ENCODE measurements at regions not wholly inside any gene's neighbourhood (a gene's known extent, or its start where the extent isn't known, plus 50 kb on each side); places are given as distances from the start of the nearest gene placed in this dataset.

DNA sequence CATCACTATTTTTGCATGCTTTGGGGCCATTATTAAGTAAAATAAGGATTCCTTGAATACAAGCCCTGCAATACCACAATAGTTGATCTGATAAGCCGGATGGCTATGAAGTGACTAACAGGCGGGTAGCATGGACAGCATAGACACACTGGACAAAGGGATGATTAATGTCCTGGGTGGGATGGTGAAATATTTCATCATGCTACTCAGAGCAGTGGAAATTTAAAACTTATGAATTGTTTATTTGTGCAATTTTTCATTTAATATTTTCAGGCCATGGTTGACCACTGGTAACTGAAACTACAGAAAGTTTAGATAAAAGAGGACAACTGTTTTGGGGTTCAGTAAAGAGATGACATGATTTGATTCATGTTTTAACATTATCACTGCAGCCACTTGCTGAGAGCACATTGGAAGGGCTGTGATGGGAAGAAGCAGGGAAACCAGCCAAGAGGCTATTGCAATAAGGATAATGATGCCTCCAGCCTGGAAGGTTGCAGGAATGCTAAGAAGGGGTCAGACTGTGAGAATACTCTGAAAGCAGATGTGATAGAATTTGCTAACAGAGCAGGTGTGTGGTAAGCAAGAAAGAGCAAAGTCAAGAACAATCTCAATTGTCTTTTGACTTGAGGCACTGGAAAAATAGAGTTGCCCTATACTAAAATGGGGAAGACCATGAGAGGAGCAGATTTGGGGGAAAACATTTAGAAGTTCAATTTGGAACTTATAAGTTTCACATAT lies 62.5 kb upstream of the TNFSF4 start:
- intact Hi-C loops (cut with micrococcal nuclease) = loop anchor here (10.0 kb wide), 1 partner anchor 135 kb away; no protein-coding TSS in a partner anchor
- Histone ChIP-seq H3K4me1 (ENCODE audit: control insufficient read depth, insufficient read depth, low read length) (peaks cover 6% of the 10 kb centered on the region), H3K18ac (ENCODE audit: low read depth, low read length) (peak overlapping the region; percentile 17; the same call in 1 of the 2 replicates), H2BK20ac (ENCODE audit: low read depth, low read length) (peak overlapping the region; percentile 85), H2AK9ac (replicated peaks; ENCODE audit: low read depth, low read length, poor library complexity) (no peak overlapping the region), H3K14ac (replicated peaks; ENCODE audit: low read depth, low read length) (no peak overlapping the region; the same call in 1 of the 2 replicates), H3K27ac (ENCODE audit: insufficient read depth, low read length) (no peak overlapping the region), H3K23ac (ENCODE audit: low read depth, low read length) (peak overlapping the region; percentile 3; the same call in 1 of the 2 replicates), H3K4ac (ENCODE audit: low read depth, low read length) (peak overlapping the region; percentile 69), H3K9me3 (ENCODE audit: control insufficient read depth, insufficient read depth, low read length) (no peaks in the 10 kb centered on the region), H3K36me3 (ENCODE audit: control insufficient read depth, insufficient read depth, low read length) (no peaks in the 10 kb centered on the region), H4K5ac (ENCODE audit: low read depth, low read length) (no peak overlapping the region), H3K79me1 (ENCODE audit: low read depth in 1 of 2, low read length in 2 of 2) (no peaks in the 10 kb centered on the region), H2BK120ac (ENCODE audit: low read depth, low read length) (peak overlapping the region; percentile 48), H3K27me3 (ENCODE audit: control insufficient read depth, insufficient read depth, low read length) (no peaks in the 10 kb centered on the region), H3K9ac (ENCODE audit: low read depth, low read length) (no peak overlapping the region), H4K91ac (ENCODE audit: insufficient read depth, low read depth, low read length) (peak overlapping the region; percentile 75), H2BK5ac (ENCODE audit: low read depth, low read length, poor library complexity, severe bottlenecking) (peak overlapping the region; percentile 3), H2AK5ac (ENCODE audit: low read depth, low read length) (no peak overlapping the region), H3K56ac (ENCODE audit: extremely low read depth, insufficient read depth, low read length) (peak overlapping the region; percentile 1; the same call in 1 of the 2 replicates), H4K20me1 (ENCODE audit: insufficient read depth, low read length) (no peaks in the 10 kb centered on the region), H3K4me3 (ENCODE audit: insufficient read depth, low read depth, low read length) (no peak overlapping the region), H2BK15ac (ENCODE audit: low read depth, low read length) (peak overlapping the region; percentile 4; the same call in 2 of the 3 replicates), H3K9me1 (ENCODE audit: insufficient read depth, low read length) (0 out of 2 replicates have a peak, but pooled peaks cover 3% of the 10 kb centered on the region), H4K8ac (ENCODE audit: low read depth in 2 of 2, low read length in 2 of 2) (peak overlapping the region in 1 of 2 experiments; percentile 3; a peak in 1 of 4 replicates), H3K4me2 (ENCODE audit: low read depth, low read length) (peak overlapping the region; percentile 25; the same call in 1 of the 2 replicates), H2AFZ (replicated peaks; ENCODE audit: low read length, poor library complexity) (no peak overlapping the region)
- BruUV-seq (replicated peaks) = no TSS peak
- DNase-seq (peak; percentile 89), ATAC-seq (ENCODE audit: low read depth) (peak; percentile 85)
- ChIA-PET POLR2A (ENCODE audit: unreplicated experiment) (no interaction called here), CTCF (interaction anchor here (0.7 to 1.2 kb wide), 2 partner anchors 16 to 22 kb away, joined by 3 to 4 read pairs; no protein-coding TSS in a partner anchor)
- no peak for TF ChIP-seq BHLHE40 (IDR thresholded peaks at IDR 0.05; ENCODE audit: low read depth, low read length)
- TF ChIP-seq MXI1 (IDR thresholded peaks at IDR 0.05; ENCODE audit: borderline replicate concordance, low read depth, low read length) = no peak
- no peak for TF ChIP-seq MAFK (IDR thresholded peaks at IDR 0.05; ENCODE audit: low read depth, low read length)
- TF ChIP-seq, protein P1, sequence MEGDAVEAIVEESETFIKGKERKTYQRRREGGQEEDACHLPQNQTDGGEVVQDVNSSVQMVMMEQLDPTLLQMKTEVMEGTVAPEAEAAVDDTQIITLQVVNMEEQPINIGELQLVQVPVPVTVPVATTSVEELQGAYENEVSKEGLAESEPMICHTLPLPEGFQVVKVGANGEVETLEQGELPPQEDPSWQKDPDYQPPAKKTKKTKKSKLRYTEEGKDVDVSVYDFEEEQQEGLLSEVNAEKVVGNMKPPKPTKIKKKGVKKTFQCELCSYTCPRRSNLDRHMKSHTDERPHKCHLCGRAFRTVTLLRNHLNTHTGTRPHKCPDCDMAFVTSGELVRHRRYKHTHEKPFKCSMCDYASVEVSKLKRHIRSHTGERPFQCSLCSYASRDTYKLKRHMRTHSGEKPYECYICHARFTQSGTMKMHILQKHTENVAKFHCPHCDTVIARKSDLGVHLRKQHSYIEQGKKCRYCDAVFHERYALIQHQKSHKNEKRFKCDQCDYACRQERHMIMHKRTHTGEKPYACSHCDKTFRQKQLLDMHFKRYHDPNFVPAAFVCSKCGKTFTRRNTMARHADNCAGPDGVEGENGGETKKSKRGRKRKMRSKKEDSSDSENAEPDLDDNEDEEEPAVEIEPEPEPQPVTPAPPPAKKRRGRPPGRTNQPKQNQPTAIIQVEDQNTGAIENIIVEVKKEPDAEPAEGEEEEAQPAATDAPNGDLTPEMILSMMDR (conservative IDR thresholded peaks at IDR 0.05; ENCODE audit: low read depth, low read length) = no peak
- no peak for TF ChIP-seq CHD1 (IDR thresholded peaks at IDR 0.05; ENCODE audit: low read depth, low read length)
- TF ChIP-seq, protein P2, sequence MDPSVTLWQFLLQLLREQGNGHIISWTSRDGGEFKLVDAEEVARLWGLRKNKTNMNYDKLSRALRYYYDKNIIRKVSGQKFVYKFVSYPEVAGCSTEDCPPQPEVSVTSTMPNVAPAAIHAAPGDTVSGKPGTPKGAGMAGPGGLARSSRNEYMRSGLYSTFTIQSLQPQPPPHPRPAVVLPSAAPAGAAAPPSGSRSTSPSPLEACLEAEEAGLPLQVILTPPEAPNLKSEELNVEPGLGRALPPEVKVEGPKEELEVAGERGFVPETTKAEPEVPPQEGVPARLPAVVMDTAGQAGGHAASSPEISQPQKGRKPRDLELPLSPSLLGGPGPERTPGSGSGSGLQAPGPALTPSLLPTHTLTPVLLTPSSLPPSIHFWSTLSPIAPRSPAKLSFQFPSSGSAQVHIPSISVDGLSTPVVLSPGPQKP (IDR thresholded peaks at IDR 0.05; ENCODE audit: borderline replicate concordance, low read depth, low read length) = no peak
- TF ChIP-seq FOS (IDR thresholded peaks at IDR 0.05; ENCODE audit: low read depth, low read length) = peak; percentile 32; the same call in 1 of the 2 replicates
- no peak for TF ChIP-seq RFX5 (IDR thresholded peaks at IDR 0.05; ENCODE audit: low read depth, low read length)
- TF ChIP-seq NFE2L2 (IDR thresholded peaks at IDR 0.05; ENCODE audit: low read depth, low read length) = no peak
- no peak for TF ChIP-seq SMC3 (IDR thresholded peaks at IDR 0.05; ENCODE audit: low read depth, low read length)
- TF ChIP-seq MAZ (IDR thresholded peaks at IDR 0.05; ENCODE audit: borderline replicate concordance, low read depth, low read length) = no peak
- no peak for TF ChIP-seq RAD21 (IDR thresholded peaks at IDR 0.05; ENCODE audit: low read length)
- TF ChIP-seq, protein P3, sequence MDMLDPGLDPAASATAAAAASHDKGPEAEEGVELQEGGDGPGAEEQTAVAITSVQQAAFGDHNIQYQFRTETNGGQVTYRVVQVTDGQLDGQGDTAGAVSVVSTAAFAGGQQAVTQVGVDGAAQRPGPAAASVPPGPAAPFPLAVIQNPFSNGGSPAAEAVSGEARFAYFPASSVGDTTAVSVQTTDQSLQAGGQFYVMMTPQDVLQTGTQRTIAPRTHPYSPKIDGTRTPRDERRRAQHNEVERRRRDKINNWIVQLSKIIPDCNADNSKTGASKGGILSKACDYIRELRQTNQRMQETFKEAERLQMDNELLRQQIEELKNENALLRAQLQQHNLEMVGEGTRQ (IDR thresholded peaks at IDR 0.05; ENCODE audit: low read depth, low read length) = no peak
- TF ChIP-seq POLR2A (IDR thresholded peaks at IDR 0.05; ENCODE audit: low read depth, low read length) = no peak
- peak; percentile 90 for TF ChIP-seq CEBPB (IDR thresholded peaks at IDR 0.05; ENCODE audit: low read depth, low read length)
- dilution Hi-C loops (cut with HindIII; ENCODE audit: low sequenced_read_pairs, unreplicated experiment) = no loop called here
- in situ Hi-C loops (cut with MboI; ENCODE audit: low sequenced_read_pairs) = no loop called here
- WGBS, 2 experiments (ENCODE audit: extremely low coverage in 2 of 2, insufficient read length in 1 of 2) = no CpG with 5 or more reads among the region's 2 CpGs

All from IMR-90 (cell line).